DOHH2 (cell line): ENCODE measurements at regions not wholly inside any gene's neighbourhood (a gene's known extent, or its start where the extent isn't known, plus 50 kb on each side); places are given as distances from the start of the nearest gene placed in this dataset.

Source experiments
- CTCF ChIP-seq: fragments of 200-600 bp; sonication (generic); IDR thresholded peaks from one replicate; pipeline ENCODE4 v1.5.1; 2014; ENCODE audit warnings: antibody characterized with exemption, mild to moderate bottlenecking, low read depth, low read length; ENCODE audit not compliant: poor library complexity, severe bottlenecking
- EZH2phosphoT487 ChIP-seq: fragments of 200-600 bp; sonication (generic); IDR thresholded peaks from 2 replicates; pipeline ENCODE4 v1.6.1; 2017; ENCODE audit warnings: borderline replicate concordance, mild to moderate bottlenecking, antibody characterized with exemption, low read length, moderate library complexity, mixed read lengths

GRCh38 chr2:16293398-16293797 is 353.0 kb downstream of the MYCN start:
- no peak for TF ChIP-seq CTCF
- no peak for TF ChIP-seq EZH2phosphoT487
